ENCODE measurements at regions not wholly inside any gene's neighbourhood (a gene's known extent, or its start where the extent isn't known, plus 50 kb on each side); places are given as distances from the start of the nearest gene placed in this dataset.

- Histone ChIP-seq H3F3A (replicated peaks; ENCODE audit: low read depth) (no peaks in the 10 kb centered on the region), H3K27ac (ENCODE audit: low read depth) (no peak overlapping the region), H4K20me1 (replicated peaks; ENCODE audit: insufficient read depth) (no peaks in the 10 kb centered on the region), H3K4me1 (ENCODE audit: insufficient read depth) (no peaks in the 10 kb centered on the region), H3K79me2 (replicated peaks; ENCODE audit: insufficient read depth) (no peaks in the 10 kb centered on the region), H3K4me3 (no peak overlapping the region), H3K27me3 (ENCODE audit: insufficient read depth) (no peaks in the 10 kb centered on the region), H3K36me3 (ENCODE audit: insufficient read depth) (no peaks in the 10 kb centered on the region), H3K4me2 (no peak overlapping the region), H3K9me2 (ENCODE audit: insufficient read depth) (no peaks in the 10 kb centered on the region), H2AFZ (no peak overlapping the region)
- TF ChIP-seq POLR2AphosphoS5 (IDR thresholded peaks at IDR 0.05; ENCODE audit: low read depth) (no peak), NANOG (IDR thresholded peaks at IDR 0.05; ENCODE audit: borderline replicate concordance) (no peak), ZNF114 (CRISPR knock-in tag; IDR thresholded peaks at IDR 0.05) (no peak), CREB1 (CRISPR knock-in tag; IDR thresholded peaks at IDR 0.05; ENCODE audit: low read depth) (no peak), ZNF331 (CRISPR knock-in tag; IDR thresholded peaks at IDR 0.05; ENCODE audit: low read depth) (no peak), EZH2phosphoT487 (IDR thresholded peaks at IDR 0.05; ENCODE audit: unreplicated experiment) (no peak), CTCF (conservative IDR thresholded peaks at IDR 0.05; ENCODE audit: low read depth in 2 of 2) (no peak), STAT1 (IDR thresholded peaks at IDR 0.05; ENCODE audit: unreplicated experiment) (no peak), JUNB (IDR thresholded peaks at IDR 0.05; ENCODE audit: unreplicated experiment) (no peak)
- TF ChIP-seq, protein P1, sequence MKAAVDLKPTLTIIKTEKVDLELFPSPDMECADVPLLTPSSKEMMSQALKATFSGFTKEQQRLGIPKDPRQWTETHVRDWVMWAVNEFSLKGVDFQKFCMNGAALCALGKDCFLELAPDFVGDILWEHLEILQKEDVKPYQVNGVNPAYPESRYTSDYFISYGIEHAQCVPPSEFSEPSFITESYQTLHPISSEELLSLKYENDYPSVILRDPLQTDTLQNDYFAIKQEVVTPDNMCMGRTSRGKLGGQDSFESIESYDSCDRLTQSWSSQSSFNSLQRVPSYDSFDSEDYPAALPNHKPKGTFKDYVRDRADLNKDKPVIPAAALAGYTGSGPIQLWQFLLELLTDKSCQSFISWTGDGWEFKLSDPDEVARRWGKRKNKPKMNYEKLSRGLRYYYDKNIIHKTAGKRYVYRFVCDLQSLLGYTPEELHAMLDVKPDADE (IDR thresholded peaks at IDR 0.05), result no peak
- TF ChIP-seq, protein P2, sequence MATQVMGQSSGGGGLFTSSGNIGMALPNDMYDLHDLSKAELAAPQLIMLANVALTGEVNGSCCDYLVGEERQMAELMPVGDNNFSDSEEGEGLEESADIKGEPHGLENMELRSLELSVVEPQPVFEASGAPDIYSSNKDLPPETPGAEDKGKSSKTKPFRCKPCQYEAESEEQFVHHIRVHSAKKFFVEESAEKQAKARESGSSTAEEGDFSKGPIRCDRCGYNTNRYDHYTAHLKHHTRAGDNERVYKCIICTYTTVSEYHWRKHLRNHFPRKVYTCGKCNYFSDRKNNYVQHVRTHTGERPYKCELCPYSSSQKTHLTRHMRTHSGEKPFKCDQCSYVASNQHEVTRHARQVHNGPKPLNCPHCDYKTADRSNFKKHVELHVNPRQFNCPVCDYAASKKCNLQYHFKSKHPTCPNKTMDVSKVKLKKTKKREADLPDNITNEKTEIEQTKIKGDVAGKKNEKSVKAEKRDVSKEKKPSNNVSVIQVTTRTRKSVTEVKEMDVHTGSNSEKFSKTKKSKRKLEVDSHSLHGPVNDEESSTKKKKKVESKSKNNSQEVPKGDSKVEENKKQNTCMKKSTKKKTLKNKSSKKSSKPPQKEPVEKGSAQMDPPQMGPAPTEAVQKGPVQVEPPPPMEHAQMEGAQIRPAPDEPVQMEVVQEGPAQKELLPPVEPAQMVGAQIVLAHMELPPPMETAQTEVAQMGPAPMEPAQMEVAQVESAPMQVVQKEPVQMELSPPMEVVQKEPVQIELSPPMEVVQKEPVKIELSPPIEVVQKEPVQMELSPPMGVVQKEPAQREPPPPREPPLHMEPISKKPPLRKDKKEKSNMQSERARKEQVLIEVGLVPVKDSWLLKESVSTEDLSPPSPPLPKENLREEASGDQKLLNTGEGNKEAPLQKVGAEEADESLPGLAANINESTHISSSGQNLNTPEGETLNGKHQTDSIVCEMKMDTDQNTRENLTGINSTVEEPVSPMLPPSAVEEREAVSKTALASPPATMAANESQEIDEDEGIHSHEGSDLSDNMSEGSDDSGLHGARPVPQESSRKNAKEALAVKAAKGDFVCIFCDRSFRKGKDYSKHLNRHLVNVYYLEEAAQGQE (IDR thresholded peaks at IDR 0.05; ENCODE audit: unreplicated experiment), result no peak
- TF ChIP-seq, protein P3, sequence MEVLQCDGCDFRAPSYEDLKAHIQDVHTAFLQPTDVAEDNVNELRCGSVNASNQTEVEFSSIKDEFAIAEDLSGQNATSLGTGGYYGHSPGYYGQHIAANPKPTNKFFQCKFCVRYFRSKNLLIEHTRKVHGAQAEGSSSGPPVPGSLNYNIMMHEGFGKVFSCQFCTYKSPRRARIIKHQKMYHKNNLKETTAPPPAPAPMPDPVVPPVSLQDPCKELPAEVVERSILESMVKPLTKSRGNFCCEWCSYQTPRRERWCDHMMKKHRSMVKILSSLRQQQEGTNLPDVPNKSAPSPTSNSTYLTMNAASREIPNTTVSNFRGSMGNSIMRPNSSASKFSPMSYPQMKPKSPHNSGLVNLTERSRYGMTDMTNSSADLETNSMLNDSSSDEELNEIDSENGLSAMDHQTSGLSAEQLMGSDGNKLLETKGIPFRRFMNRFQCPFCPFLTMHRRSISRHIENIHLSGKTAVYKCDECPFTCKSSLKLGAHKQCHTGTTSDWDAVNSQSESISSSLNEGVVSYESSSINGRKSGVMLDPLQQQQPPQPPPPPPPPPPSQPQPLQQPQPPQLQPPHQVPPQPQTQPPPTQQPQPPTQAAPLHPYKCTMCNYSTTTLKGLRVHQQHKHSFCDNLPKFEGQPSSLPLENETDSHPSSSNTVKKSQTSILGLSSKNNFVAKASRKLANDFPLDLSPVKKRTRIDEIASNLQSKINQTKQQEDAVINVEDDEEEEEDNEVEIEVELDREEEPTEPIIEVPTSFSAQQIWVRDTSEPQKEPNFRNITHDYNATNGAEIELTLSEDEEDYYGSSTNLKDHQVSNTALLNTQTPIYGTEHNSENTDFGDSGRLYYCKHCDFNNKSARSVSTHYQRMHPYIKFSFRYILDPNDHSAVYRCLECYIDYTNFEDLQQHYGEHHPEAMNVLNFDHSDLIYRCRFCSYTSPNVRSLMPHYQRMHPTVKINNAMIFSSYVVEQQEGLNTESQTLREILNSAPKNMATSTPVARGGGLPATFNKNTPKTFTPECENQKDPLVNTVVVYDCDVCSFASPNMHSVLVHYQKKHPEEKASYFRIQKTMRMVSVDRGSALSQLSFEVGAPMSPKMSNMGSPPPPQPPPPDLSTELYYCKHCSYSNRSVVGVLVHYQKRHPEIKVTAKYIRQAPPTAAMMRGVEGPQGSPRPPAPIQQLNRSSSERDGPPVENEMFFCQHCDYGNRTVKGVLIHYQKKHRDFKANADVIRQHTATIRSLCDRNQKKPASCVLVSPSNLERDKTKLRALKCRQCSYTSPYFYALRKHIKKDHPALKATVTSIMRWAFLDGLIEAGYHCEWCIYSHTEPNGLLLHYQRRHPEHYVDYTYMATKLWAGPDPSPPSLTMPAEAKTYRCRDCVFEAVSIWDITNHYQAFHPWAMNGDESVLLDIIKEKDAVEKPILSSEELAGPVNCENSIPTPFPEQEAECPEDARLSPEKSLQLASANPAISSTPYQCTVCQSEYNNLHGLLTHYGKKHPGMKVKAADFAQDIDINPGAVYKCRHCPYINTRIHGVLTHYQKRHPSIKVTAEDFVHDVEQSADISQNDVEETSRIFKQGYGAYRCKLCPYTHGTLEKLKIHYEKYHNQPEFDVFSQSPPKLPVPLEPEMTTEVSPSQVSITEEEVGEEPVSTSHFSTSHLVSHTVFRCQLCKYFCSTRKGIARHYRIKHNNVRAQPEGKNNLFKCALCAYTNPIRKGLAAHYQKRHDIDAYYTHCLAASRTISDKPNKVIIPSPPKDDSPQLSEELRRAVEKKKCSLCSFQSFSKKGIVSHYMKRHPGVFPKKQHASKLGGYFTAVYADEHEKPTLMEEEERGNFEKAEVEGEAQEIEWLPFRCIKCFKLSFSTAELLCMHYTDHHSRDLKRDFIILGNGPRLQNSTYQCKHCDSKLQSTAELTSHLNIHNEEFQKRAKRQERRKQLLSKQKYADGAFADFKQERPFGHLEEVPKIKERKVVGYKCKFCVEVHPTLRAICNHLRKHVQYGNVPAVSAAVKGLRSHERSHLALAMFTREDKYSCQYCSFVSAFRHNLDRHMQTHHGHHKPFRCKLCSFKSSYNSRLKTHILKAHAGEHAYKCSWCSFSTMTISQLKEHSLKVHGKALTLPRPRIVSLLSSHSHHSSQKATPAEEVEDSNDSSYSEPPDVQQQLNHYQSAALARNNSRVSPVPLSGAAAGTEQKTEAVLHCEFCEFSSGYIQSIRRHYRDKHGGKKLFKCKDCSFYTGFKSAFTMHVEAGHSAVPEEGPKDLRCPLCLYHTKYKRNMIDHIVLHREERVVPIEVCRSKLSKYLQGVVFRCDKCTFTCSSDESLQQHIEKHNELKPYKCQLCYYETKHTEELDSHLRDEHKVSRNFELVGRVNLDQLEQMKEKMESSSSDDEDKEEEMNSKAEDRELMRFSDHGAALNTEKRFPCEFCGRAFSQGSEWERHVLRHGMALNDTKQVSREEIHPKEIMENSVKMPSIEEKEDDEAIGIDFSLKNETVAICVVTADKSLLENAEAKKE (CRISPR knock-in tag; IDR thresholded peaks at IDR 0.05), result no peak
- Mint-ChIP-seq H3K27me3 (ENCODE audit: insufficient read depth, low read depth, poor library complexity) (no peaks in the 10 kb centered on the region), H3K4me1 (no peaks in the 10 kb centered on the region), H3K27ac (no peak overlapping the region), H3K9me3 (no peaks in the 10 kb centered on the region), H3K36me3 (ENCODE audit: low read depth) (no peaks in the 10 kb centered on the region), H3K4me3 (no peak overlapping the region)
- ATAC-seq (no peak), DNase-seq (ENCODE audit: low spot score) (no peak)
Observed at GRCh38 chr2:217114117-217114516, 254.3 kb upstream of the TNP1 start.
